ENCODE measurements at regions not wholly inside any gene's neighbourhood (a gene's known extent, or its start where the extent isn't known, plus 50 kb on each side); places are given as distances from the start of the nearest gene placed in this dataset.

GRCh38 chr5:44945743-44946142 lies 137.0 kb downstream of the MRPS30 start:
- TF ChIP-seq CTCF (tag by site-specific recombination; IDR thresholded peaks at IDR 0.05) (no peak), ZBTB11 (tag by site-specific recombination; conservative IDR thresholded peaks at IDR 0.05; ENCODE audit: low read depth) (no peak), ZNF670 (tag by site-specific recombination; IDR thresholded peaks at IDR 0.05; ENCODE audit: low read depth) (no peak)

Measured in HEK293 (cell line).